Lower lobe of right lung (tissue), 2 donors: ENCODE measurements at regions not wholly inside any gene's neighbourhood (a gene's known extent, or its start where the extent isn't known, plus 50 kb on each side); places are given as distances from the start of the nearest gene placed in this dataset.

Experiments used
- ATAC-seq, 2 donors: fragments of 200-7000 bp; cut with Tn5 transposase; one replicate each; pipeline ENCODE4 v1.9.1; 2020 to 2022; ENCODE audit warnings: mild to moderate bottlenecking in 2 of 2, moderate library complexity in 2 of 2
- DNase-seq: peaks from one replicate; pipeline ENCODE4 v3.0.0-alpha.2; 2020
- H3K27ac ChIP-seq: fragments of 200-600 bp; one replicate; pipeline ENCODE4 v1.8.0; 2022
- H3K27me3 ChIP-seq: fragments of 200-600 bp; one replicate; pipeline ENCODE4 v1.8.0; 2022; ENCODE audit warnings: low read depth
- H3K36me3 ChIP-seq: fragments of 200-600 bp; one replicate; pipeline ENCODE4 v1.8.0; 2022; ENCODE audit warnings: mild to moderate bottlenecking
- H3K4me1 ChIP-seq: fragments of 200-600 bp; one replicate; pipeline ENCODE4 v1.8.0; 2022
- H3K4me3 ChIP-seq: fragments of 200-600 bp; one replicate; pipeline ENCODE4 v1.8.0; 2022; ENCODE audit warnings: mild to moderate bottlenecking
- H3K9me3 ChIP-seq: fragments of 200-600 bp; one replicate; pipeline ENCODE4 v1.8.0; 2022
- CTCF ChIP-seq: fragments of 200-600 bp; IDR thresholded peaks from one replicate; pipeline ENCODE4 v1.8.0; 2022; ENCODE audit warnings: antibody characterized with exemption, mild to moderate bottlenecking
- intact Hi-C: fragments of 100-400 bp; cut with DNase I; formaldehyde crosslinking; loops from one replicate; pipeline ENCODE4 v1.11.0; 2022
- donor health status: DM: no; HTN: yes; CAD: no; lungs with severe emphysema.

DNA sequence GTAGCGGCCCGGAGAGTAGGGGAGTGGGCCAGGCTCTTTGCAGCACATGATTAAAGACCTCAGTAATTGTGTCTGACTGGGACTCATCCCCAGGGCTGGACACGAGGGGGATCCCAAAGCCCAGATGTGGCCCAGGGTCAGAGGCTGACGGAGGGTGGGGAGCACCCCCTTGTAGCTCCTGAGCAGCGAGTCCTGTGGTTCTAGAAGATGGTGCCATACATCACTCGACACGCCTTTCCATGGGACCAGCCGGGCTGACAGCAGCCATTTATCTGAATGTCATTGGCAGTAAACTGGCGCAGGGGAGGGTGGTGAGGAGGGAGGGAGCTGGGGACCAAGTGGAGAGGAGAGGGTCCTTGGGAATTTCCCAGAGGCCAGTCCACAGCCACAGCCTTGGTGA is 65.1 kb upstream of the FAM222A start:
- no peaks in the 10 kb centered on the region for H3K4me1 ChIP-seq
- intact Hi-C loops = no loop called here
- H3K4me3 ChIP-seq = no peak overlapping the region
- H3K27me3 ChIP-seq = peaks cover 30% of the 10 kb centered on the region
- DNase-seq (peak; percentile 22), ATAC-seq (no peak)
- TF ChIP-seq CTCF = no peak
- no peaks in the 10 kb centered on the region for H3K9me3 ChIP-seq
- no peaks in the 10 kb centered on the region for H3K36me3 ChIP-seq
- H3K27ac ChIP-seq = no peak overlapping the region

DNA sequence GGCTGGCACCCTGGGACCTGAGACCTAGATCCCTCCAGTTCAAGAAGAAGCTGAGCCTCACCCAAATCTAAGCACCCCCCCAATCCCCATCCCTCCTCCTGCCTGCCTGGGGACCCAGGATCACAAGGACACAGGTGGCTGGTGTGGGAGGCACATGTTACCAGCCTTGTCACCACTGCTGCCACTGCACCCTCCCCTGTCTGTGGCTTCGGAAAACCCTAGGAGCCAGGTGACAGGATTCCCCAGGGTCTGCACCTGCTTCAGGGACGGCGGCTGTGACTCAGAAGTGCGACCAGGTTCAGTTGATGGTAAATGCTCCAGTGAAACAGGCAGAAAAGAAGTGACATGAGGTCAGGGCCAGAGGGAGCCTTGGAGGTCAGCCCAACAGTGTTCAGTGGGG is 62.8 kb upstream of the FAM222A start:
- ATAC-seq = no peak
- Histone ChIP-seq H3K27ac (no peak overlapping the region), H3K4me1 (no peaks in the 10 kb centered on the region), H3K27me3 (peaks cover 15% of the 10 kb centered on the region), H3K36me3 (no peaks in the 10 kb centered on the region), H3K4me3 (no peak overlapping the region), H3K9me3 (no peaks in the 10 kb centered on the region)
- TF ChIP-seq CTCF = no peak
- intact Hi-C loops = no loop called here
- DNase-seq = peak; percentile 13

- no peak overlapping the region for H3K27ac ChIP-seq
- H3K36me3 ChIP-seq = no peaks in the 10 kb centered on the region
- no peaks in the 10 kb centered on the region for H3K9me3 ChIP-seq
- ATAC-seq (no peak), DNase-seq (no peak)
- TF ChIP-seq CTCF = no peak
- intact Hi-C loops = no loop called here
- no peak overlapping the region for H3K4me3 ChIP-seq
- H3K4me1 ChIP-seq = no peaks in the 10 kb centered on the region
- H3K27me3 ChIP-seq = peaks cover 13% of the 10 kb centered on the region
Observed at GRCh38 chr12:109651596-109651995, 62.0 kb upstream of the FAM222A start.

GRCh38 chr12:109652233-109652976 is 61.2 kb upstream of the FAM222A start:
- DNase-seq = no peak
- Histone ChIP-seq H3K9me3 (no peaks in the 10 kb centered on the region), H3K36me3 (no peaks in the 10 kb centered on the region), H3K27ac (no peak overlapping the region), H3K4me1 (no peaks in the 10 kb centered on the region), H3K27me3 (peaks cover 13% of the 10 kb centered on the region), H3K4me3 (no peak overlapping the region)
- intact Hi-C loops = no loop called here
- TF ChIP-seq CTCF = no peak
- no peak for ATAC-seq

DNA sequence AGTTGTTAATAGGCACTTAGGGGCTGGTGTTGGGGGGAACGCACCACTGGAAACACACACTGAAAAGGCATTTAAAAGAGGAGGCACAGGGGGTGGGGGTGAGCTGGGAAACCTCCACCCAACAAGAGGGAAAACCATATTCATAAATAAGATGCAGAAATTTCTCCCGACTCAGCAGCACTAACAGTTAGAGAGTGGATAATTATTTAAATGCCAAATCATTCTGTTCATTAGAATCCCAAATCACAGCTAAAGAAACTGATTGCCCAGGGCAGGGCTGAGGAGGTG is 60.7 kb upstream of the FAM222A start:
- H3K27me3 ChIP-seq = peaks cover 10% of the 10 kb centered on the region

More for the DNA sequence above, 60.7 kb upstream of the FAM222A start:
- no peak for ATAC-seq
- no peak overlapping the region for H3K27ac ChIP-seq
- H3K9me3 ChIP-seq = no peaks in the 10 kb centered on the region
- no peak for TF ChIP-seq CTCF
- H3K4me3 ChIP-seq = no peak overlapping the region
- H3K36me3 ChIP-seq = no peaks in the 10 kb centered on the region
- no peak for DNase-seq
- intact Hi-C loops = no loop called here
- no peaks in the 10 kb centered on the region for H3K4me1 ChIP-seq
